Endothelial cell of umbilical vein (primary cell): ENCODE measurements at regions not wholly inside any gene's neighbourhood (a gene's known extent, or its start where the extent isn't known, plus 50 kb on each side); places are given as distances from the start of the nearest gene placed in this dataset.
"Not testable (repeated sequence)": the region's sequence is repeated elsewhere in the genome, so short reads cannot be mapped to it uniquely, and the experiment has no call there.

Source experiments
- BruUV-seq: library from RNA; stranded (reverse); fragments of 400-500 nt; replicated peaks from 2 replicates; lab custom pipeline; 2021; lab: Mats Ljungman, UMichigan
- CTCF ChIA-PET: fragments of 300-600, 350-600 bp; sonication (Branson Sonifier 250); formaldehyde crosslinking; loops from one replicate; lab custom pipeline; 2021; ENCODE audit warnings: antibody characterized with exemption, inconsistent platforms; lab: Charles Lee
- POLR2A ChIA-PET: fragments of 300-600, 350-600 bp; sonication (Branson Sonifier 250); formaldehyde crosslinking; loops from one replicate; lab custom pipeline; 2021; ENCODE audit warnings: antibody characterized with exemption, inconsistent platforms; lab: Charles Lee
- DNase-seq: peaks from one replicate; pipeline ENCODE4 v3.0.0-alpha.2; 2011; ENCODE audit warnings: low read depth, low spot score
- FAIRE-seq: peaks from 2 replicates; lab custom pipeline; 2011; peaks lifted over from hg19 to GRCh38; lab: Jason Lieb, UNC
- H2AFZ ChIP-seq: 2 replicates; pipeline ENCODE4 v1.6.0; 2012; ENCODE audit warnings: low read depth, low read length, control low read depth, inconsistent platforms
- H3K27ac ChIP-seq: 2 replicates; pipeline ENCODE4 v1.5.1; 2011; ENCODE audit warnings: low read depth, mild to moderate bottlenecking, control low read depth, low read length, moderate library complexity; ENCODE audit not compliant: insufficient read depth
- H3K27me3 ChIP-seq, 2 experiments: 2 replicates each; pipeline versions ENCODE4 v1.6.0 to v1.6.1; 2011; ENCODE audit warnings: low read length in 2 of 2, mixed read lengths in 1 of 2; ENCODE audit not compliant: control insufficient read depth in 2 of 2, insufficient read depth in 2 of 2
- H3K36me3 ChIP-seq, 2 experiments: 2 replicates in 1 of 2; 3 replicates in 1 of 2; pipeline ENCODE4 v1.5.1; 2011; ENCODE audit warnings: low read length in 2 of 2, mild to moderate bottlenecking in 1 of 2, moderate library complexity in 1 of 2; ENCODE audit not compliant: control insufficient read depth in 2 of 2, insufficient read depth in 2 of 2; ENCODE audit errors: extremely low read depth in 1 of 2
- H3K4me1 ChIP-seq: 3 replicates; pipeline ENCODE4 v1.5.1; 2011; ENCODE audit warnings: mild to moderate bottlenecking, low read length; ENCODE audit not compliant: control insufficient read depth, insufficient read depth; ENCODE audit errors: extremely low read depth
- H3K4me2 ChIP-seq: 2 replicates; pipeline ENCODE4 v1.6.1; 2011; ENCODE audit warnings: low read length, control low read depth, mixed read lengths; ENCODE audit not compliant: insufficient read depth
- H3K4me3 ChIP-seq, 3 experiments: fragments of 200-600 bp in 1 of 3; sonication (generic), shearing (Covaris generic) in 1 of 3; replicated peaks in 1 of 3; 2 replicates each; pipeline ENCODE4 v1.5.1; 2011 to 2016; ENCODE audit warnings: control low read depth in 3 of 3, low read length in 3 of 3, mild to moderate bottlenecking in 2 of 3, inconsistent platforms in 1 of 3, low read depth in 1 of 3, moderate library complexity in 1 of 3; ENCODE audit not compliant: insufficient read depth in 1 of 3
- H3K79me2 ChIP-seq: 2 replicates; pipeline ENCODE4 v1.6.0; 2012; ENCODE audit warnings: low read length, inconsistent platforms; ENCODE audit not compliant: control insufficient read depth, insufficient read depth
- H3K9ac ChIP-seq: replicated peaks from 2 replicates; pipeline ENCODE3; 2011; ENCODE audit warnings: low read length, control low read depth; ENCODE audit not compliant: insufficient read depth; ENCODE audit errors: extremely low read depth
- H3K9me1 ChIP-seq: replicated peaks from 3 replicates; pipeline ENCODE4 v1.6.0; 2011; ENCODE audit warnings: mild to moderate bottlenecking, low read length; ENCODE audit not compliant: control insufficient read depth, insufficient read depth; ENCODE audit errors: extremely low read depth
- H3K9me3 ChIP-seq: replicated peaks from 2 replicates; pipeline ENCODE4 v1.5.1; 2012; ENCODE audit warnings: low read length, inconsistent platforms; ENCODE audit not compliant: control insufficient read depth, insufficient read depth
- H4K20me1 ChIP-seq: replicated peaks from 2 replicates; pipeline ENCODE3; 2011; ENCODE audit warnings: mild to moderate bottlenecking, low read length; ENCODE audit not compliant: control insufficient read depth, insufficient read depth; ENCODE audit errors: extremely low read depth
- EZH2 ChIP-seq: IDR thresholded peaks from 2 replicates; pipeline ENCODE4 v1.6.1; 2012; ENCODE audit warnings: borderline replicate concordance, low read depth, mild to moderate bottlenecking, moderate library complexity, low read length, inconsistent platforms; ENCODE audit not compliant: severe bottlenecking
- FOS ChIP-seq: IDR thresholded peaks from 2 replicates; pipeline ENCODE4 v1.6.1; 2011; ENCODE audit warnings: mild to moderate bottlenecking, low read length, moderate library complexity, borderline replicate concordance; ENCODE audit not compliant: insufficient read depth
- GATA2 ChIP-seq: IDR thresholded peaks from 2 replicates; pipeline ENCODE4 v1.7.0; 2011; ENCODE audit warnings: low read depth, mild to moderate bottlenecking, moderate library complexity, mixed read lengths, low read length; ENCODE audit not compliant: insufficient read length, insufficient read depth
- JUN ChIP-seq: IDR thresholded peaks from 2 replicates; pipeline ENCODE4 v1.6.1; 2011; ENCODE audit warnings: borderline replicate concordance, low read depth; ENCODE audit not compliant: insufficient read length, insufficient read depth
- MAX ChIP-seq: IDR thresholded peaks from 2 replicates; pipeline ENCODE4 v1.6.1; 2011; ENCODE audit not compliant: insufficient read depth, insufficient read length
- MYC ChIP-seq: IDR thresholded peaks from one replicate; pipeline ENCODE4 v1.6.1; 2011; ENCODE audit warnings: mild to moderate bottlenecking, low read depth, low read length
- POLR2A ChIP-seq: IDR thresholded peaks from 2 replicates; pipeline ENCODE4 v1.6.1; 2012; ENCODE audit warnings: low read depth, mild to moderate bottlenecking, control low read depth, low read length
- POLR2AphosphoS5 ChIP-seq: IDR thresholded peaks from 2 replicates; pipeline ENCODE4 v1.6.1; 2012; ENCODE audit warnings: low read depth, mild to moderate bottlenecking, control low read depth, low read length, moderate library complexity; ENCODE audit not compliant: insufficient read depth
- dilution Hi-C: fragments of 300-500 bp; cut with MboI; formaldehyde crosslinking; loops from one replicate; pipeline ENCODE4 v1.15.0; 2019; ENCODE audit warnings: low sequenced_read_pairs; ENCODE audit not compliant: extremely low pct_ligation_motif_present
- intact Hi-C: fragments of 100-400 bp; cut with micrococcal nuclease; formaldehyde crosslinking; loops from one replicate; pipeline ENCODE4 v1.10.0; 2022
- TF ChIP-seq, protein P1 (sequence below), 2 donors: IDR thresholded peaks; 1 replicate in 1 of 2; 2 replicates in 1 of 2; pipeline ENCODE4 v1.5.1; 2011; ENCODE audit warnings: low read length in 2 of 2, mild to moderate bottlenecking in 2 of 2, moderate library complexity in 2 of 2, control low read depth in 1 of 2, inconsistent platforms in 1 of 2, low read depth in 1 of 2; ENCODE audit not compliant: insufficient read depth in 1 of 2; ENCODE audit errors: extremely low read depth in 1 of 2

GRCh38 chr12:131268123-131268522 is 314.4 kb downstream of the ADGRD1 start:
- BruUV-seq, H3K4me3 ChIP-seq, H3K27ac ChIP-seq, DNase-seq, H3K4me2 ChIP-seq, dilution Hi-C loops, intact Hi-C loops, H2AFZ ChIP-seq, POLR2A ChIA-PET, CTCF ChIA-PET, H3K9me1 ChIP-seq, H3K9ac ChIP-seq, H3K27me3 ChIP-seq, H3K36me3 ChIP-seq, H3K4me1 ChIP-seq, H4K20me1 ChIP-seq, H3K79me2 ChIP-seq, FAIRE-seq, H3K9me3 ChIP-seq: not testable (repeated sequence)

GRCh38 chr12:131268571-131268970 is 314.9 kb downstream of the ADGRD1 start:
- H3K27me3 ChIP-seq, FAIRE-seq, CTCF ChIA-PET, H3K9ac ChIP-seq, dilution Hi-C loops, H3K4me2 ChIP-seq, H3K36me3 ChIP-seq, intact Hi-C loops, H2AFZ ChIP-seq, POLR2A ChIA-PET, H3K27ac ChIP-seq, BruUV-seq, H3K79me2 ChIP-seq, DNase-seq, H3K4me3 ChIP-seq, H3K9me3 ChIP-seq, H4K20me1 ChIP-seq, H3K4me1 ChIP-seq, H3K9me1 ChIP-seq: not testable (repeated sequence)

GRCh38 chr12:131269551-131269950 is 315.8 kb downstream of the ADGRD1 start:
- H3K27ac ChIP-seq, result no peak overlapping the region
- H3K9ac ChIP-seq, result no peak overlapping the region
- H3K4me3 ChIP-seq, result no peak overlapping the region
- DNase-seq (no peak), FAIRE-seq (no peak)
- H2AFZ ChIP-seq, result no peak overlapping the region
- H3K4me2 ChIP-seq, result no peak overlapping the region
- H3K36me3 ChIP-seq, result no peaks in the 10 kb centered on the region
- H3K27me3 ChIP-seq, result no peaks in the 10 kb centered on the region
- POLR2A ChIA-PET, result no interaction called here
- dilution Hi-C loops, result no loop called here
- H3K79me2 ChIP-seq, result no peaks in the 10 kb centered on the region
- no peaks in the 10 kb centered on the region for H3K9me3 ChIP-seq
- no peaks in the 10 kb centered on the region for H3K9me1 ChIP-seq
- TF ChIP-seq GATA2 (no peak), POLR2A (no peak), EZH2 (no peak), JUN (no peak), MYC (no peak), FOS (no peak), POLR2AphosphoS5 (no peak), MAX (no peak)
- TF ChIP-seq, protein P1, sequence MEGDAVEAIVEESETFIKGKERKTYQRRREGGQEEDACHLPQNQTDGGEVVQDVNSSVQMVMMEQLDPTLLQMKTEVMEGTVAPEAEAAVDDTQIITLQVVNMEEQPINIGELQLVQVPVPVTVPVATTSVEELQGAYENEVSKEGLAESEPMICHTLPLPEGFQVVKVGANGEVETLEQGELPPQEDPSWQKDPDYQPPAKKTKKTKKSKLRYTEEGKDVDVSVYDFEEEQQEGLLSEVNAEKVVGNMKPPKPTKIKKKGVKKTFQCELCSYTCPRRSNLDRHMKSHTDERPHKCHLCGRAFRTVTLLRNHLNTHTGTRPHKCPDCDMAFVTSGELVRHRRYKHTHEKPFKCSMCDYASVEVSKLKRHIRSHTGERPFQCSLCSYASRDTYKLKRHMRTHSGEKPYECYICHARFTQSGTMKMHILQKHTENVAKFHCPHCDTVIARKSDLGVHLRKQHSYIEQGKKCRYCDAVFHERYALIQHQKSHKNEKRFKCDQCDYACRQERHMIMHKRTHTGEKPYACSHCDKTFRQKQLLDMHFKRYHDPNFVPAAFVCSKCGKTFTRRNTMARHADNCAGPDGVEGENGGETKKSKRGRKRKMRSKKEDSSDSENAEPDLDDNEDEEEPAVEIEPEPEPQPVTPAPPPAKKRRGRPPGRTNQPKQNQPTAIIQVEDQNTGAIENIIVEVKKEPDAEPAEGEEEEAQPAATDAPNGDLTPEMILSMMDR (IDR thresholded peaks at IDR 0.05; ENCODE audit: extremely low read depth in 1 of 2, insufficient read depth in 1 of 2, low read depth in 1 of 2, low read length in 2 of 2), result no peak
- intact Hi-C loops, result no loop called here
- H4K20me1 ChIP-seq, result no peaks in the 10 kb centered on the region
- CTCF ChIA-PET, result no interaction called here
- H3K4me1 ChIP-seq, result no peaks in the 10 kb centered on the region
- no TSS peak for BruUV-seq
